ENCODE measurements at regions not wholly inside any gene's neighbourhood (a gene's known extent, or its start where the extent isn't known, plus 50 kb on each side); places are given as distances from the start of the nearest gene placed in this dataset.
"Not testable (repeated sequence)": the region's sequence is repeated elsewhere in the genome, so short reads cannot be mapped to it uniquely, and the experiment has no call there.

DNA sequence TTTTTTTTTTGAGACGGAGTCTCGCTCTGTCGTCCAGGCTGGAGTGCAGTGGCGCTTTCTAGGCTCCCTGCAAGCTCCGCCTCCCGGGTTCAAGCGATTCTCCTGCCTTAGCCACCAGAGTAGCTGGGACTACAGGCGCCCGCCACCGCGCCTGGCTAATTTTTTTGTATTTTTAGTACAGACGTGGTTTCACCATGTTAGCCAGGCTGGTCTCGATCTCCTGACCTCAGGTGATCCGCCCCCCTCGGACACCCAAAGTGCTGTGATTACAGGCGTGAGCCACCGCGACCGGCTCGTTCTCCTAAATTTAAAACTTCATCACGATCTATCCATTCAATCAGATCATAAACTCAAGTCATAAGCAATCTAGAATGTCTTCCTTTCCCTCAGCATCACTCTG lies 359.5 kb upstream of the BRINP3 start:
- not testable (repeated sequence) for DNase-seq

DNA sequence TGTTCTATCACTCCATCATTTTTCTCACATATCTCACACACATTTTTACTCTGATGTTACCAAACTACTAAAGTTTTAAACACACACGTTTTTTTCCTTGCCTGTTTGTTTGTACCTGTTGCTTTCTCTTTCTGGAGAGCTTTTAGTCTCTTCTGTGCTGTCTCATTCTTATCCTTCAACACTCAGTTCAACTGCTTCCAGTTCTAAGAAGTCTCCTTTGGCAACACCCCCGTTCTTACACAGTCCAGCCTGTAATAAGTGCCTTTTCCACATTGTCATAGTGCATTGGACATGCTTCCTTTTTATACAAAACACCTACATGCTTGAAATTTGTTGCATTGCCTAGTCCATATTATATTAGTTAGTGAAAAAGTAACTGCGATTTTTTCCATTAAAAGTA lies 360.2 kb upstream of the BRINP3 start:
- no peak for DNase-seq

- no peak for DNase-seq
Measured at GRCh38 chr1:190847166-190847565, 369.5 kb upstream of the BRINP3 start.

DNA sequence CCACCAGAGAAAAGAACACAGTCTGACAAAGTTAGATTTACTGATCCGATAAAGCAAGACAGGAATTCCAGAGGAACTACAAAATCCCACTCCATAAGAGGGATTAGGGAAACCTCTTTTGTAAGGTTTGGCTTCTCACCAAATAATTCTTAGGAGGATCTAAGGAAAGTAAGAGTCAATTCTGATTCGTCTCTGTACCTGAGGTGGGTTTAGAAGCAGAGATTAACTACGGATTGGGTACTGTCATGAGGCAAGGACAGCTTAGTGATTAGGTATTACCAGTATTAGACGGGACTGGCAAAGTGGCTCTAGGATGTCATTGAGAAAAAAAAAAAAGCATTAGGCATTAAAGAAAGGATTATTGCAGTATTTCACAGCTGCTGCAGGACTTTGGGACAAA lies 371.7 kb upstream of the BRINP3 start:
- no peak for DNase-seq

DNA sequence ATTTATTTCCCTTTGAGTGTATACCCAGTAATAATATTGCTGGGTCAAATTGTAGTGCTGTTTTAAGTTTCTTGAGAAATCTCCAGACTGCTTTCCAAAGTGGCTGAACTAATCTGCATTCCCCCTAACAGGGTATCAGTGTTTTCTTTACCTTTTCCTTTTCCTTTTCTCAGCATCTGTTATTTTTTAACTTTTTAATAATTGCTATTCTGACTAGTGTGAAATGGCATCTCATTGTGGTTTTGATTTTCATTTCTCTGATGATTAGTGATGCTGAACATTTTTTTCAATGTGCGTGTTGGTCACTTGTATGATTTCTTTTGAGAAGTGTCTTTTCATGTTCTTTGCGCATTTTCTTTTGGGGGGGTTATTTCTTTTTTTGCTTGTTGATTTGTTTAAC lies 374.9 kb upstream of the BRINP3 start:
- no peak for DNase-seq

GRCh38 chr1:190858140-190858539 lies 380.5 kb upstream of the BRINP3 start:
- no peak for DNase-seq

- no peak for DNase-seq
Measured at GRCh38 chr1:190864013-190864641, 386.5 kb upstream of the BRINP3 start.

GRCh38 chr1:190880352-190880751 lies 402.7 kb upstream of the BRINP3 start:
- no peak for DNase-seq

DNA sequence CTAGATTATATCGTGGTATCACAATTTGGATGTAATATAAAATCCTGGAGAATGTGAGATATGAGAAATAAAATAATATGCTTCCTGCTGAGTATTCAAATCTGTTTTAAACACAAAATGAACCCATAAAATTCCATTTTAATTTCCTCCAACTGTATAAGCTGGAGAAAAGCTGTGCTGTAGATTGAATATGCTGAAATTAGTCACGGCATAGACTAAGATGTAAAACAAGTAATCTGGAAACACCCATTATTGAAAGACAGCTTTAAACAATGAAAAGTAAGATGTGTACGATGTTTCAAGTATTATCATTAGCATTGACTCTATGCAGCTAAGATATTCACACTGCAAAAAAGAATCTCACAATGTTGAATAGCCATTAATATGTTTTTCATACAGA lies 403.4 kb upstream of the BRINP3 start:
- DNase-seq: no peak

DNA sequence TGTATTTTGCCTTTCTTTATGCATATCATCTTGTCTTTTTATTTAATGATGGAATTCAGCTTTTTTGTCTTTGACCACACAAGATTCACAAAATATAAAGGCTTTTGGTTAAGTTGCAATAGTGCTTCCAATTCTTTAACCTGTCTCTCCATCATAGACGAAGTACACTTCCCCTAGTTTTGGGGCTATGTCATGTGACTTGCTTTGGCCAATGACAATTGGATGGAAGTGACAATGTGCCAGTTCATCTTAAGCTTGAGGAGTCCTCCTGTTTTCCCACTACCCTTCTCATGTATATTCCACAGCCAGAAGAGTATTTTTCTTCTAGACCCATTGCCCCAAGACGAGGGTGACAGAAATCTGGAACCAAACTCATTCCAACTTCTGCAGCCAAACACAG lies 419.6 kb upstream of the BRINP3 start:
- DNase-seq: no peak

DNA sequence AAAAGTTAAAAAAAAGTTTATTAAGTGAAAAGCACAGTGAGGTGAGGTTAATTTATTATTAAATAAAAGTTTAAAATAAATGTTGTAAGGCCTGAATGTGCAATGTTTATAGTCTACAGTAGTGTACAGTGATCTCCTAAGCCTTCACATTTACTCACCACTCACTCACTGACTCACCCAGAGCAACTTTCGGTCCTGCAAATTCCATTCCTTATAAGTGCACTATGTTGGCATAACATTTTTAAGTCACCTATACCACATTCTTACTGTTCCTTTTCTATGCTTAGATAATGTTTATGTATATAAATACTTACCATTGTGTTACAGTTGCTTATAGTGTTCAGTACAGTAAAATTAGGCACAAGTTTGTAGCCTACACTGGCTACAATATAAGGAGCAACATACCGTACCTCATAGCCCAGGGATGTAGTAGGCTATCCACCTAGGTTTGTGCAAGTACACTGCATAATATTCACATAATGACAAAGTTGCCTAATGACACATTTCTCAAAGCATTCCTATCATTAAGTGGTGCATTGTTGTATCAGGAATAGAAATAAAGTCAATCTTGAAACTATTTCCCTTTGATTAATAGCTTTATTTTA lies 426.5 kb upstream of the BRINP3 start:
- no peak for DNase-seq

DNA sequence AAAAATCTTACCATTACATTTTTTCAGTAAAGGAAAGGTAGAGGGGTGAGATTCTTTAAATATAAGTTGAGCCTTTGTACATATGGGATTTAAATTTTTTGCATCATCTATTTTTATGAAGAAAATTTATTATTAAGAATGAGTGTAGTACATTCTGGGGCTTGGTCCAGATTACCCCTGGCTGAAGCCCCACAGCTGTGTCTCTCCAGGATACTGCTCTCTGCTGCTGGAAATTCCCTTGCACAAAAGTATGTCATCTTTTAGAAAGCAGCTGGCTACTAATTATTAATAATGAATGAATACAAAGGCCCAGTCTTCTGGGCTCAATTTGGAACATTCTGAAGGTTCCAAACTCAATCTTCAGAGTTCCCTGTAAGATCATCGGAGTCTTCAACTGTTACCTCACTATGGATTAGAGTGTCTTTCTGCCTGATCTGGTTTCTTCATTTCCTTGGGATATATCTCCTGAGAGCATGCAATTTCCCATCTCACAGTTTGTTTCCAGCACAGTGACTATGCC lies 428.6 kb upstream of the BRINP3 start:
- no peak for DNase-seq

- no peak for DNase-seq
Measured at GRCh38 chr1:190908246-190908645, 430.6 kb upstream of the BRINP3 start.

DNA sequence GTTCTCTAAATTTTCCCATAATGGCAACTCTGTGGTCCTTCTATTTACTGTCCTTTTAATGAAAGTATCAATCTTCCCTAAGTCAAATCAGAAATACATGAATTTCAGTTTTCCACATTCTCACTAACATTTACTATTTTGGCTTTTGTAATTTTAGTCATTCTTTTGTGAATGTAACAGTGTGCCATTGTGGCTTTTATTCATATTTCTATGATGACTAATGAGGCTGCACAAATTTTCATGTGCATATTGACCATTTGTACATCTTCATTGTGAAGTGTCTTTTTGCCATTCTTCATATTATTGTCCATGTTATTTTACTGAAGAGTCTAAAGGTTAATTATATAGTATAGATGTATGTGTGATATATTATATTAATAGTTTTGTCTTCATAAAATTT lies 431.0 kb upstream of the BRINP3 start:
- no peak for DNase-seq

- DNase-seq: no peak
Measured at GRCh38 chr1:190935925-190936324, 458.3 kb upstream of the BRINP3 start.

DNA sequence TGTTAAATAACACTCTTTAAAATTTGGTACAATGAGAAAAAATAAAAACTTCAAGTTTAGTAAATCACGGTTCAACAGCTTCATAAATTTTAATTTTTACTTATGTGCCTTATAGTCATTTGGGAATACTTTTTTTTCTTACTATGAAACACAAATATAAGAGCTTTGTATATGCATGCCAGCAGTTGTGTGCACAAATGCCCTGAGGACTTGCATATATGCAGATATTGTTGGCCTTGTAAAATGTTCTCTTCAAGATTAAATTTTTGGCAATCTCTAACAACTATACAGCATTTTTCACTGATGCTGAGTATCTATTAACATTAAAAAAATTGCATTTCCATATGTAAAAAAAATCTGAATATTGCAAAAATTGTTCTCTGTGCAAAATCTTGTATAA lies 458.7 kb upstream of the BRINP3 start:
- DNase-seq: no peak

- DNase-seq: no peak
Measured at GRCh38 chr1:190940951-190941350, 463.3 kb upstream of the BRINP3 start.

DNA sequence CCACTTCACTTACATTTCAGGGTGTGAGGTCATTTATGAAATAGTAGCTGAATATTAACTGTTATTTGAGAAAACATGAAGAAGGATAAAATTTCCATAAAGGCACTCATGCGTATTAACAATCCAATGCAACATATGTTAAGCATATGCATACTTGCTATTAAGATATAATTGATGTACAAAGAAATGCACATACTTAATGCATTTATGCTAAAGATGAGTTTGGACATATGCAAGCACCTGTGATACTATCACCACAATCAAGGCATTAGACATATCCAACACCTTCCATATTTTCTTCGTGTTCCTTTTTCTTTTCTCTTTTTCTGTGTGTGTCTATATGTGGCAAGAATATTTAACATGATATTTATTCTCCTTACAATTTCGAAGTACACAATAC lies 464.8 kb upstream of the BRINP3 start:
- DNase-seq: no peak

- not testable (repeated sequence) for DNase-seq
Measured at GRCh38 chr1:190943722-190944121, 466.1 kb upstream of the BRINP3 start.

- DNase-seq: no peak
Measured at GRCh38 chr1:190949939-190950338, 472.3 kb upstream of the BRINP3 start.

GRCh38 chr1:190957565-190957964 lies 479.9 kb upstream of the BRINP3 start:
- no peak for DNase-seq

- DNase-seq: no peak
Measured at GRCh38 chr1:190963321-190963720, 485.7 kb upstream of the BRINP3 start.

DNA sequence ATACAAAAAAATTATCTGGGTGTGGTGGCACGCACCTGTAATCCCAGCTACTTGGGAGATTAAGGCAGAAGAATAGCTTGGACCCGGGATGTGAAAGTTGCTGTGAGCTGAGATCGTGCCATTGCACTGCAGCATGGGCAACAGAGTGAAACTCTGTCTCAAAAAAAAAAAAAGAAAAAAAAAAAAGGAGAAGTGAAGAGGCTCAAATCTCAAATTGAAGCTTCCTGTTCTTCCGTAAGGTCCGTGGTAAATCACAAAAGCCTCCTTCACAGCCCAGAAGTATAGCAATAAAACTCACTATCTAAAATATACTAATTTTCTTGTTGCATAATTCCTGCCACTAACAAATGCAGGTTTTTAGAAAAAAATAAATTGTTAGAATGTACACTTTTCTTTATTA lies 498.2 kb upstream of the BRINP3 start:
- DNase-seq: no peak

GRCh38 chr1:191002768-191003167 lies 525.1 kb upstream of the BRINP3 start:
- no peak for DNase-seq

DNA sequence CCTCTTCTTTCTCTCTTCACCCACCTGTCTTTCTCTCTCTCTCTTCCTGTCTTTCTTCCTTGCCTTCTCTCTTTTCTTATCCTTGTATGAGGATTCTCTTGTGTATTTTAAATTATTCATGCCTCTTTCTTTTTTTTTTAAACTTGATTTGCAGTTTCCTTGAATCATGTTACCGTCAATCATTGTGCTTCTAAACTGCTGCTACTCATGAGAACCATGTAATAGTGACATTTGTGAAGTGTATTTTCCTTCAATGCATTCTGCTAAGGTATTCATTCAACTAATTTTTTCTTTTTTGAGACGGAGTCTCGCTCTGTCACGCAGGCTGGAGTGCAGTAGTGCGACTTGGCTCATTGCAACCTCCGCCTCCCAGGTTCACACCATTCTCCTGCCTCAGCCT lies 539.1 kb upstream of the BRINP3 start:
- no peak for DNase-seq

All from retina (tissue), 1 donor.